Right kidney (tissue), 1 donor: ENCODE measurements at regions not wholly inside any gene's neighbourhood (a gene's known extent, or its start where the extent isn't known, plus 50 kb on each side); places are given as distances from the start of the nearest gene placed in this dataset.

Experiments
- DNase-seq: peaks from one replicate; pipeline ENCODE4 v3.0.0-alpha.2; 2016

GRCh38 chr2:220876080-220876824 lies 695.9 kb downstream of the EPHA4 start:
- no peak for DNase-seq

- no peak for DNase-seq
Observed at GRCh38 chr2:220877491-220877890, 694.6 kb downstream of the EPHA4 start.

- no peak for DNase-seq
Observed at GRCh38 chr2:220877897-220878296, 694.2 kb downstream of the EPHA4 start.

GRCh38 chr2:220880623-220881596 lies 691.2 kb downstream of the EPHA4 start:
- DNase-seq, result no peak

GRCh38 chr2:220882507-220882906 lies 689.6 kb downstream of the EPHA4 start:
- DNase-seq, result no peak

GRCh38 chr2:220885593-220885992 lies 686.5 kb downstream of the EPHA4 start:
- DNase-seq, result no peak

GRCh38 chr2:220887271-220887870 lies 684.7 kb downstream of the EPHA4 start:
- no peak for DNase-seq

GRCh38 chr2:220887876-220888275 lies 684.2 kb downstream of the EPHA4 start:
- peak; percentile 29 for DNase-seq

- DNase-seq, result no peak
Observed at GRCh38 chr2:220890931-220891330, 681.2 kb downstream of the EPHA4 start.

GRCh38 chr2:220891405-220891804 lies 680.7 kb downstream of the EPHA4 start:
- no peak for DNase-seq

GRCh38 chr2:220892018-220892634 lies 680.0 kb downstream of the EPHA4 start:
- DNase-seq, result no peak

GRCh38 chr2:220893411-220893810 lies 678.7 kb downstream of the EPHA4 start:
- no peak for DNase-seq

- no peak for DNase-seq
Observed at GRCh38 chr2:220894069-220894468, 678.0 kb downstream of the EPHA4 start.

GRCh38 chr2:220899492-220899891 lies 672.6 kb downstream of the EPHA4 start:
- DNase-seq, result no peak

- no peak for DNase-seq
Observed at GRCh38 chr2:220904015-220904414, 668.1 kb downstream of the EPHA4 start.

GRCh38 chr2:220913384-220913783 lies 658.7 kb downstream of the EPHA4 start:
- no peak for DNase-seq

GRCh38 chr2:220915092-220915623 lies 656.9 kb downstream of the EPHA4 start:
- DNase-seq, result no peak

- DNase-seq, result no peak
Observed at GRCh38 chr2:220916931-220917330, 655.2 kb downstream of the EPHA4 start.

- DNase-seq, result no peak
Observed at GRCh38 chr2:220930271-220931076, 641.6 kb downstream of the EPHA4 start.

GRCh38 chr2:220931491-220931890 lies 640.6 kb downstream of the EPHA4 start:
- no peak for DNase-seq

GRCh38 chr2:220932041-220932440 lies 640.1 kb downstream of the EPHA4 start:
- no peak for DNase-seq
